ENCODE measurements at regions not wholly inside any gene's neighbourhood (a gene's known extent, or its start where the extent isn't known, plus 50 kb on each side); places are given as distances from the start of the nearest gene placed in this dataset.

DNA sequence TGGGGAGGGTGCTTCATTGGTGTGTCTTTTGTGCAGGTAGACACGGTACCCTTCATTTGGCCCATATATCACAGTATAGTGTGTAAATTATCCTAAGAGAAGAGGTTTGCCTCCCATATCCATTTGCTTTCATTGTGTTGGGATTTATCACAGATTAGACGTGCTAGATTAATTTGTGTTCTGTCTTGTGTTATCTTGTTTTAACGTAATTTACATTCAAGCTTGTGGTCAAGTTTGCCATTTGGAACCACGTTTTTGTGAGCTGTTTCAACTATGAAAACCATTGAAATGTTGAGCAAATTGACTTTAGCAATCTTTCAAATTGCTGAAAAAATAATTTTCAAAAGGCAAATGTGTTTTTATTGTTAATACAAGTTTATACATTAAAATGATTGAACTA is 1826.5 kb downstream of the SLITRK5 start:
- TF ChIP-seq, protein P1, sequence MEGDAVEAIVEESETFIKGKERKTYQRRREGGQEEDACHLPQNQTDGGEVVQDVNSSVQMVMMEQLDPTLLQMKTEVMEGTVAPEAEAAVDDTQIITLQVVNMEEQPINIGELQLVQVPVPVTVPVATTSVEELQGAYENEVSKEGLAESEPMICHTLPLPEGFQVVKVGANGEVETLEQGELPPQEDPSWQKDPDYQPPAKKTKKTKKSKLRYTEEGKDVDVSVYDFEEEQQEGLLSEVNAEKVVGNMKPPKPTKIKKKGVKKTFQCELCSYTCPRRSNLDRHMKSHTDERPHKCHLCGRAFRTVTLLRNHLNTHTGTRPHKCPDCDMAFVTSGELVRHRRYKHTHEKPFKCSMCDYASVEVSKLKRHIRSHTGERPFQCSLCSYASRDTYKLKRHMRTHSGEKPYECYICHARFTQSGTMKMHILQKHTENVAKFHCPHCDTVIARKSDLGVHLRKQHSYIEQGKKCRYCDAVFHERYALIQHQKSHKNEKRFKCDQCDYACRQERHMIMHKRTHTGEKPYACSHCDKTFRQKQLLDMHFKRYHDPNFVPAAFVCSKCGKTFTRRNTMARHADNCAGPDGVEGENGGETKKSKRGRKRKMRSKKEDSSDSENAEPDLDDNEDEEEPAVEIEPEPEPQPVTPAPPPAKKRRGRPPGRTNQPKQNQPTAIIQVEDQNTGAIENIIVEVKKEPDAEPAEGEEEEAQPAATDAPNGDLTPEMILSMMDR (IDR thresholded peaks at IDR 0.05; ENCODE audit: poor library complexity) = no peak
- no peak for TF ChIP-seq EZH2 (IDR thresholded peaks at IDR 0.05; ENCODE audit: borderline replicate concordance)
